Neural progenitor cell (in vitro differentiated cells): ENCODE measurements at regions not wholly inside any gene's neighbourhood (a gene's known extent, or its start where the extent isn't known, plus 50 kb on each side); places are given as distances from the start of the nearest gene placed in this dataset.
"Not testable (repeated sequence)": the region's sequence is repeated elsewhere in the genome, so short reads cannot be mapped to it uniquely, and the experiment has no call there.

ENCODE experiments used
- CTCF ChIP-seq: fragments of 200-600 bp; sonication (generic); IDR thresholded peaks from 2 replicates; pipeline ENCODE4 v1.5.1; 2017; ENCODE audit warnings: antibody characterized with exemption, mild to moderate bottlenecking
- EZH2 ChIP-seq: fragments of 200-600 bp; sonication (generic); IDR thresholded peaks from 2 replicates; pipeline ENCODE4 v1.6.1; 2017; ENCODE audit warnings: antibody characterized with exemption, mild to moderate bottlenecking, moderate library complexity
- EZH2phosphoT487 ChIP-seq: fragments of 200-600 bp; sonication (generic); IDR thresholded peaks from 2 replicates; pipeline ENCODE4 v1.6.1; 2017; ENCODE audit warnings: antibody characterized with exemption

- not testable (repeated sequence) for TF ChIP-seq EZH2phosphoT487, CTCF, EZH2
These were observed 108.6 kb upstream of the BMP2 start for GRCh38 chr20:6658909-6659308.
